Lower leg skin (tissue), 4 donors: ENCODE measurements at regions not wholly inside any gene's neighbourhood (a gene's known extent, or its start where the extent isn't known, plus 50 kb on each side); places are given as distances from the start of the nearest gene placed in this dataset.

ENCODE experiments used
- DNase-seq, 2 donors: peaks; one replicate each; pipeline ENCODE4 v3.0.0-alpha.2; 2019; ENCODE audit warnings: low spot score in 2 of 2
- H3K4me3 ChIP-seq: fragments of 200-600 bp; sonication (generic); 2 replicates; pipeline ENCODE4 v1.5.1; 2017; ENCODE audit warnings: mild to moderate bottlenecking, low read depth; ENCODE audit not compliant: poor library complexity, severe bottlenecking
- CTCF ChIP-seq, 3 donors: fragments of 450-650 bp; IDR thresholded peaks; one replicate each; pipeline ENCODE4 v1.5.1; 2016; ENCODE audit warnings: antibody characterized with exemption in 3 of 3, mild to moderate bottlenecking in 3 of 3, moderate library complexity in 2 of 3
- POLR2A ChIP-seq, 2 donors: fragments of 450-650 bp; IDR thresholded peaks; one replicate each; pipeline ENCODE4 v1.6.1; 2016 to 2017; ENCODE audit warnings: antibody characterized with exemption in 2 of 2, mild to moderate bottlenecking in 1 of 2, moderate library complexity in 1 of 2
- WGBS, 2 donors: methylation state at CpG; one replicate each; pipeline ENCODE4 v1.1.5; 2018; 5-methylcytosine and 5-hydroxymethylcytosine counted together
- intact Hi-C: fragments of 100-400 bp; cut with DNase I; formaldehyde crosslinking; loops from one replicate; pipeline ENCODE4 v1.15.0; 2023; ENCODE audit warnings: low total_unique reads

- WGBS, 2 donors: 81 to 89% methylated on average over 1 of the region's 1 CpG
- intact Hi-C loops: no loop called here
- no peak for DNase-seq
Observed at GRCh38 chr11:42315846-42316245, 856.4 kb upstream of the LRRC4C start.

GRCh38 chr11:42319921-42320320 lies 860.5 kb upstream of the LRRC4C start:
- TF ChIP-seq CTCF (IDR thresholded peaks at IDR 0.05): no peak
- TF ChIP-seq POLR2A (IDR thresholded peaks at IDR 0.05): no peak
- intact Hi-C loops: no loop called here
- no peak overlapping the region for H3K4me3 ChIP-seq
- DNase-seq: no peak

More at GRCh38 chr11:42315846-42316245, 856.4 kb upstream of the LRRC4C start:
- TF ChIP-seq CTCF (IDR thresholded peaks at IDR 0.05): no peak
- TF ChIP-seq POLR2A (IDR thresholded peaks at IDR 0.05): no peak
- H3K4me3 ChIP-seq: no peak overlapping the region

GRCh38 chr11:42329929-42330565 lies 870.6 kb upstream of the LRRC4C start:
- no peak overlapping the region for H3K4me3 ChIP-seq
- peak in 1 of 2 donors; percentile 21 for DNase-seq
- intact Hi-C loops: no loop called here
- TF ChIP-seq CTCF (IDR thresholded peaks at IDR 0.05) (no peak), POLR2A (IDR thresholded peaks at IDR 0.05) (no peak)
- 30 to 43% methylated on average over 5 of the region's 5 CpGs for WGBS, 2 donors

GRCh38 chr11:42337786-42338455 lies 878.5 kb upstream of the LRRC4C start:
- H3K4me3 ChIP-seq: no peak overlapping the region
- WGBS, 2 donors: 48 to 62% methylated on average over 4 of the region's 4 CpGs
- no peak for DNase-seq
- intact Hi-C loops: no loop called here
- TF ChIP-seq POLR2A (IDR thresholded peaks at IDR 0.05) (no peak), CTCF (IDR thresholded peaks at IDR 0.05) (no peak)

- WGBS, 2 donors: 90 to 98% methylated on average over 11 to 21 of the region's 25 CpGs
- intact Hi-C loops: no loop called here
- TF ChIP-seq CTCF (IDR thresholded peaks at IDR 0.05) (no peak), POLR2A (IDR thresholded peaks at IDR 0.05) (no peak)
- no peak overlapping the region for H3K4me3 ChIP-seq
- DNase-seq: no peak
Observed at GRCh38 chr11:42344204-42344792, 884.8 kb upstream of the LRRC4C start.
